ENCODE measurements at regions not wholly inside any gene's neighbourhood (a gene's known extent, or its start where the extent isn't known, plus 50 kb on each side); places are given as distances from the start of the nearest gene placed in this dataset.

DNA sequence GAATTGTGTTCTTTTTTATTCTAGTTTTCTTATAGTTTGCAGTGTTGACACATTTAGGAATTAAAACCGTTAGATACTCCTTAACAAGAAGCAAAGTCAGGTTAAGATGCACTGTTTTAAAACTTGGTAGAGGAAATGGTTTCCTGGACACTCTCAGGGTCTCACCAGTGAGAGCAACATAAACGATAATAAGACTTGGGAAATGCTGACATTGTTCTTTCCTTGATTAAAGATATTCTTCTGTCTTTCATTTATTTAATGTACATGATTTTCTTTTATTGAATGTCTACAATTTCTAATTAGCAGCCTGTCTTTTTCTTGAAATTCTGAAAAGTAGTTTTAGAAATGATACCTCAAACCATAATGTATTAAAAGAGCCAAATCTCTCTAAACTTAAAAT is 707.9 kb upstream of the CHD1 start:
- BruUV-seq (replicated peaks) = no TSS peak
- Histone ChIP-seq H3K9me3 (no peaks in the 10 kb centered on the region), H3K4me3 (ENCODE audit: low read depth, low read length) (no peak overlapping the region), H3K27me3 (replicated peaks; ENCODE audit: control insufficient read depth, insufficient read depth, low read length) (no peaks in the 10 kb centered on the region), H3K36me3 (ENCODE audit: control insufficient read depth, insufficient read depth, low read length) (no peaks in the 10 kb centered on the region), H3K4me1 (no peaks in the 10 kb centered on the region)
- TF ChIP-seq, protein P1, sequence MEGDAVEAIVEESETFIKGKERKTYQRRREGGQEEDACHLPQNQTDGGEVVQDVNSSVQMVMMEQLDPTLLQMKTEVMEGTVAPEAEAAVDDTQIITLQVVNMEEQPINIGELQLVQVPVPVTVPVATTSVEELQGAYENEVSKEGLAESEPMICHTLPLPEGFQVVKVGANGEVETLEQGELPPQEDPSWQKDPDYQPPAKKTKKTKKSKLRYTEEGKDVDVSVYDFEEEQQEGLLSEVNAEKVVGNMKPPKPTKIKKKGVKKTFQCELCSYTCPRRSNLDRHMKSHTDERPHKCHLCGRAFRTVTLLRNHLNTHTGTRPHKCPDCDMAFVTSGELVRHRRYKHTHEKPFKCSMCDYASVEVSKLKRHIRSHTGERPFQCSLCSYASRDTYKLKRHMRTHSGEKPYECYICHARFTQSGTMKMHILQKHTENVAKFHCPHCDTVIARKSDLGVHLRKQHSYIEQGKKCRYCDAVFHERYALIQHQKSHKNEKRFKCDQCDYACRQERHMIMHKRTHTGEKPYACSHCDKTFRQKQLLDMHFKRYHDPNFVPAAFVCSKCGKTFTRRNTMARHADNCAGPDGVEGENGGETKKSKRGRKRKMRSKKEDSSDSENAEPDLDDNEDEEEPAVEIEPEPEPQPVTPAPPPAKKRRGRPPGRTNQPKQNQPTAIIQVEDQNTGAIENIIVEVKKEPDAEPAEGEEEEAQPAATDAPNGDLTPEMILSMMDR (IDR thresholded peaks at IDR 0.05; ENCODE audit: insufficient read depth in 1 of 2, low read depth in 1 of 2, low read length in 1 of 2, severe bottlenecking in 1 of 2, unreplicated experiment in 1 of 2) = no peak
- ChIA-PET POLR2A (no interaction called here), CTCF (no interaction called here)
- H3K4me1 Mint-ChIP-seq (ENCODE audit: low read depth, unreplicated experiment) = peaks cover 6% of the 10 kb centered on the region
- H3K27ac Mint-ChIP-seq (ENCODE audit: unreplicated experiment) = no peak overlapping the region
- no peak for DNase-seq
- H3K4me3 Mint-ChIP-seq (ENCODE audit: unreplicated experiment) = no peak overlapping the region
- no peaks in the 10 kb centered on the region for H3K36me3 Mint-ChIP-seq (ENCODE audit: insufficient read depth, unreplicated experiment)
- H3K27me3 Mint-ChIP-seq (ENCODE audit: insufficient read depth, unreplicated experiment) = peaks cover 6% of the 10 kb centered on the region
- no peaks in the 10 kb centered on the region for H3K9me3 Mint-ChIP-seq (ENCODE audit: unreplicated experiment)
- intact Hi-C loops (cut with micrococcal nuclease; ENCODE audit: unreplicated experiment) = no loop called here

DNA sequence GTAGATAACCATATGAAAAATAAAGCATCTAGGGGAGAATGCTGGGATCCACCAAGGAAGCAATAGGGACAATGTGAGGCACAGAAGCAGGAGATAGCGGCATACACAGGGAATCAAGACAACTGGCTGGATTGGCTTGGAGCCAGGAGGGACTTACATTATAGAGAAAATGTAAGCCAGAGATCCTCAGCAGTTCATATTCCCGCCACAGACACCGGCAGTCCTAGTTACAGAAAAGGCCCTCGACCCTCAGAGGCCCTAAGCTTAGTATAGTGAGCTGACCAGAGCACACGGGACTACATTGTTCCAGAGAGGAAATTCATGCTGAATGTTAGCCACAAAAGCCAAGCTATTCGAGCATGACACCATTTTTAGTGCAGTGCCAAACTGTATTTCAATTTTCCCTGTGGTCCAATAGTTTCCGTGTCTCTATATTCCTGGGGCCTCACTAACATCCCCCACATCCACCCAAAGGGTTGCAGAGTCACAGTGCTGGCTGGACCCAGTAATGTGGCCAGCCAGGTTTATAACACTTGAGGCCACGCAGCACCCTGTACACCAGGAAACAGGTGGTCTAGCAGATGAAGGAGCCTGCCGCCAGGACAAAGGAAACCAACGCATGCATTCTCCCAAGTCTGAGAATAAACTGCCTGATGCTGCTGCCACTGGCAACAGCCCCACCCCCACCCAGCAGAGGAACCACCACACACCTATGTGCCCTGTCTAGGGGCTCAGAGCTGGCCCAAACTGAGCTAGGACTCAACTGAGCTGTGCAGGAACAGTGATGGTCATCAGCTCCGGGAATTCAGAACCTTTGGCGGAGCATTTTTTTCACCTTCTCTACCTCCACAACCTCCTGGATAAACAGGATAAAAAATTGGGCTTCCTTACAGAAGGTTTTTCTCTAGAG is 693.2 kb upstream of the CHD1 start:
- no peaks in the 10 kb centered on the region for H3K27me3 Mint-ChIP-seq (ENCODE audit: insufficient read depth, unreplicated experiment)
- POLR2A ChIA-PET = no interaction called here
- intact Hi-C loops (cut with micrococcal nuclease; ENCODE audit: unreplicated experiment) = no loop called here
- no peaks in the 10 kb centered on the region for H3K9me3 ChIP-seq
- no peaks in the 10 kb centered on the region for H3K36me3 Mint-ChIP-seq (ENCODE audit: insufficient read depth, unreplicated experiment)
- H3K27me3 ChIP-seq (replicated peaks; ENCODE audit: control insufficient read depth, insufficient read depth, low read length) = no peaks in the 10 kb centered on the region
- TF ChIP-seq, protein P1 (IDR thresholded peaks at IDR 0.05; ENCODE audit: insufficient read depth in 1 of 2, low read depth in 1 of 2, low read length in 1 of 2, severe bottlenecking in 1 of 2, unreplicated experiment in 1 of 2) = no peak
- CTCF ChIA-PET = no interaction called here
- no peak overlapping the region for H3K4me3 Mint-ChIP-seq (ENCODE audit: unreplicated experiment)
- H3K4me1 ChIP-seq = no peaks in the 10 kb centered on the region
- H3K9me3 Mint-ChIP-seq (ENCODE audit: unreplicated experiment) = no peaks in the 10 kb centered on the region
- no peak overlapping the region for H3K4me3 ChIP-seq (ENCODE audit: low read depth, low read length)
- H3K4me1 Mint-ChIP-seq (ENCODE audit: low read depth, unreplicated experiment) = no peaks in the 10 kb centered on the region
- BruUV-seq (replicated peaks) = no TSS peak
- H3K27ac Mint-ChIP-seq (ENCODE audit: unreplicated experiment) = no peak overlapping the region
- H3K36me3 ChIP-seq (ENCODE audit: control insufficient read depth, insufficient read depth, low read length) = no peaks in the 10 kb centered on the region
- DNase-seq = no peak

DNA sequence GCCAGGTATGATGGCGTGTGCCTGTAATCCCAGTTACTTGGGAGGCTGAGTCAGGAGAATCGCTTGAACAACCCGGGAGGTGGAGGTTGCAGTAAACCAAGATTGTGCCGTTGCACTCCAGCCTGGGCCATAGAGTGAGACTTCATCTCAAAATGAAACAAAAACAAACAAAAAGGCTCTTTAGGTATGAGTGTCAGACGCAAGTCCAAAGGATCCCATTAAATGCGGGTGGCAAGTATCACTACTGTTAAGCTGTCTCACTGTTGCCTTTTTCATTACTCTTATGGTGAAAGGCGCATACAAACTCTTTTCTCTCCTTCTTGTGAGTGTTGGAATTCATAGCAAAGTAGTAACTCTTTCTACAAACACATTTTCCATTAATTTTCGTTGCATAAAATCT is 688.5 kb upstream of the CHD1 start:
- H3K27me3 ChIP-seq (replicated peaks; ENCODE audit: control insufficient read depth, insufficient read depth, low read length) = no peaks in the 10 kb centered on the region
- no peaks in the 10 kb centered on the region for H3K4me1 ChIP-seq
- Mint-ChIP-seq H3K27ac (ENCODE audit: unreplicated experiment) (no peak overlapping the region), H3K36me3 (ENCODE audit: insufficient read depth, unreplicated experiment) (no peaks in the 10 kb centered on the region), H3K4me1 (ENCODE audit: low read depth, unreplicated experiment) (peaks cover 5% of the 10 kb centered on the region), H3K9me3 (ENCODE audit: unreplicated experiment) (no peaks in the 10 kb centered on the region), H3K27me3 (ENCODE audit: insufficient read depth, unreplicated experiment) (no peaks in the 10 kb centered on the region), H3K4me3 (ENCODE audit: unreplicated experiment) (no peak overlapping the region)
- H3K36me3 ChIP-seq (ENCODE audit: control insufficient read depth, insufficient read depth, low read length) = no peaks in the 10 kb centered on the region
- intact Hi-C loops (cut with micrococcal nuclease; ENCODE audit: unreplicated experiment) = no loop called here
- no peaks in the 10 kb centered on the region for H3K9me3 ChIP-seq
- POLR2A ChIA-PET = no interaction called here
- H3K4me3 ChIP-seq (ENCODE audit: low read depth, low read length) = no peak overlapping the region
- DNase-seq = no peak
- no TSS peak for BruUV-seq (replicated peaks)
- CTCF ChIA-PET = no interaction called here
- TF ChIP-seq, protein P1 (IDR thresholded peaks at IDR 0.05; ENCODE audit: insufficient read depth in 1 of 2, low read depth in 1 of 2, low read length in 1 of 2, severe bottlenecking in 1 of 2, unreplicated experiment in 1 of 2) = no peak
